ENCODE measurements at regions not wholly inside any gene's neighbourhood (a gene's known extent, or its start where the extent isn't known, plus 50 kb on each side); places are given as distances from the start of the nearest gene placed in this dataset.

DNA sequence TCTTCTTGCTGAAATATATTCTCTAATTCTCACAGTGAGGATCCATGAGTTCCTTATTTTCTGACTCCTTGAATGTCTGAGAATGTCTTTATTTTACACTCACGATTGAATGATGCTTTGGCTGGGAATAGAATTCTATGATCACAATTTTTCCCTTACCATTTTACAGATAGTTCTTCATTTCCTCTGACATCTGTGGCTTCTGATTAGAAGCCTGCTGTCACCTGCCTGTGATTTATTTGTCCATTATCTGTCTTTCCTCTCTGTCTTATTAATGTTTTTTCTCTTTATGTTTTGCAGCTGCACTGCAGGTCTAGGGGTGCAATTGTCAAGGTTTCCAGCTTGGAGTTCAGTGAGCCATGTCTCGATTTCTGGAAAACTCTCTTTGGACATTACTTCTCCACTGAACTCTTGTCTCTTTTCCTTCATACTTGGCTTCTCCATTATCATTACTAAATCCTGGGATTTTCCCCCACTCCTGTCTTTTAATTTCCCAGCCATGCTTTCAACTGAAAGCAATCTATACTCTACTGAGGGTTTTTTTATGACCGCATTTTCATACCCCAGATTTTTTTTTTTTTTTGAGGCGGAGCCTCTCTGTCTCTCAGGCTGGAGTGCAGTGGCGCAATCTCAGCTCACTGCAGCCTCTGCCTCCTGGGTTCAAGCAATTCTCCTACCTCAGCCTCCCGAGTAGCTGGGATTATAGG is 85.8 kb upstream of the PRNP start:
- TF ChIP-seq, protein P1, sequence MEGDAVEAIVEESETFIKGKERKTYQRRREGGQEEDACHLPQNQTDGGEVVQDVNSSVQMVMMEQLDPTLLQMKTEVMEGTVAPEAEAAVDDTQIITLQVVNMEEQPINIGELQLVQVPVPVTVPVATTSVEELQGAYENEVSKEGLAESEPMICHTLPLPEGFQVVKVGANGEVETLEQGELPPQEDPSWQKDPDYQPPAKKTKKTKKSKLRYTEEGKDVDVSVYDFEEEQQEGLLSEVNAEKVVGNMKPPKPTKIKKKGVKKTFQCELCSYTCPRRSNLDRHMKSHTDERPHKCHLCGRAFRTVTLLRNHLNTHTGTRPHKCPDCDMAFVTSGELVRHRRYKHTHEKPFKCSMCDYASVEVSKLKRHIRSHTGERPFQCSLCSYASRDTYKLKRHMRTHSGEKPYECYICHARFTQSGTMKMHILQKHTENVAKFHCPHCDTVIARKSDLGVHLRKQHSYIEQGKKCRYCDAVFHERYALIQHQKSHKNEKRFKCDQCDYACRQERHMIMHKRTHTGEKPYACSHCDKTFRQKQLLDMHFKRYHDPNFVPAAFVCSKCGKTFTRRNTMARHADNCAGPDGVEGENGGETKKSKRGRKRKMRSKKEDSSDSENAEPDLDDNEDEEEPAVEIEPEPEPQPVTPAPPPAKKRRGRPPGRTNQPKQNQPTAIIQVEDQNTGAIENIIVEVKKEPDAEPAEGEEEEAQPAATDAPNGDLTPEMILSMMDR (IDR thresholded peaks at IDR 0.05) = no peak
- TF ChIP-seq RAD21 (IDR thresholded peaks at IDR 0.05; ENCODE audit: low read length) (no peak), SIN3A (IDR thresholded peaks at IDR 0.05; ENCODE audit: borderline replicate concordance, low read depth, low read length) (no peak)

Measured in SK-N-SH (cell line).